Tibial artery (tissue), 4 donors: ENCODE measurements at regions not wholly inside any gene's neighbourhood (a gene's known extent, or its start where the extent isn't known, plus 50 kb on each side); places are given as distances from the start of the nearest gene placed in this dataset.

Source experiments
- DNase-seq, 2 donors: peaks; one replicate each; pipeline ENCODE4 v3.0.0-alpha.2; 2019
- H3K27ac ChIP-seq, 2 donors: fragments of 200-600 bp; sonication (generic) in 1 of 2; 1 replicate in 1 of 2; 2 replicates in 1 of 2; pipeline ENCODE4 v1.5.1; 2018 to 2019; ENCODE audit warnings: mild to moderate bottlenecking in 1 of 2
- H3K27me3 ChIP-seq, 2 donors: fragments of 200-600 bp; sonication (generic) in 1 of 2; one replicate each; pipeline versions ENCODE4 v1.5.1 to v1.6.0; 2016 to 2019
- H3K36me3 ChIP-seq, 3 donors: fragments of 200-600 bp; sonication (generic) in 2 of 3; one replicate each; pipeline ENCODE4 v1.5.1; 2016 to 2019; ENCODE audit warnings: mild to moderate bottlenecking in 2 of 3
- H3K4me1 ChIP-seq, 4 donors: fragments of 200-600 bp; sonication (generic) in 2 of 4; 1 replicate in 3 of 4; 2 replicates in 1 of 4; pipeline ENCODE4 v1.5.1; 2016 to 2019
- H3K4me3 ChIP-seq, 2 donors: fragments of 200-600 bp; sonication (generic) in 1 of 2; 1 replicate in 1 of 2; 2 replicates in 1 of 2; pipeline ENCODE4 v1.5.1; 2018 to 2019; ENCODE audit warnings: mild to moderate bottlenecking in 2 of 2
- H3K9me3 ChIP-seq, 3 donors: fragments of 200-600 bp; sonication (generic) in 1 of 3; one replicate each; pipeline ENCODE4 v1.5.1; 2016 to 2019
- CTCF ChIP-seq, 2 experiments: fragments of 200-600 bp in 1 of 2; fragments of 450-650 bp in 1 of 2; IDR thresholded peaks; one replicate each; pipeline ENCODE4 v1.5.1; 2017 to 2019; ENCODE audit warnings: antibody characterized with exemption in 2 of 2, mild to moderate bottlenecking in 1 of 2, moderate library complexity in 1 of 2
- intact Hi-C: fragments of 100-400 bp; cut with DNase I; formaldehyde crosslinking; loops from one replicate; pipeline ENCODE4 v1.15.0; 2023; ENCODE audit warnings: low total_unique reads

GRCh38 chr13:34357435-34358232 lies 539.7 kb downstream of the RFC3 start:
- no peak for TF ChIP-seq CTCF (IDR thresholded peaks at IDR 0.05)
- Histone ChIP-seq H3K36me3 (no peaks in the 10 kb centered on the region), H3K4me3 (no peak overlapping the region), H3K4me1 (peaks cover 0 to 31% (median 11%) of the 10 kb centered on the region in 4 donors), H3K27ac (peak overlapping the region; percentile 22 to 45), H3K27me3 (no peaks in the 10 kb centered on the region), H3K9me3 (no peaks in the 10 kb centered on the region)
- peak in 1 of 2 donors; percentile 23 for DNase-seq
- intact Hi-C loops: no loop called here

DNA sequence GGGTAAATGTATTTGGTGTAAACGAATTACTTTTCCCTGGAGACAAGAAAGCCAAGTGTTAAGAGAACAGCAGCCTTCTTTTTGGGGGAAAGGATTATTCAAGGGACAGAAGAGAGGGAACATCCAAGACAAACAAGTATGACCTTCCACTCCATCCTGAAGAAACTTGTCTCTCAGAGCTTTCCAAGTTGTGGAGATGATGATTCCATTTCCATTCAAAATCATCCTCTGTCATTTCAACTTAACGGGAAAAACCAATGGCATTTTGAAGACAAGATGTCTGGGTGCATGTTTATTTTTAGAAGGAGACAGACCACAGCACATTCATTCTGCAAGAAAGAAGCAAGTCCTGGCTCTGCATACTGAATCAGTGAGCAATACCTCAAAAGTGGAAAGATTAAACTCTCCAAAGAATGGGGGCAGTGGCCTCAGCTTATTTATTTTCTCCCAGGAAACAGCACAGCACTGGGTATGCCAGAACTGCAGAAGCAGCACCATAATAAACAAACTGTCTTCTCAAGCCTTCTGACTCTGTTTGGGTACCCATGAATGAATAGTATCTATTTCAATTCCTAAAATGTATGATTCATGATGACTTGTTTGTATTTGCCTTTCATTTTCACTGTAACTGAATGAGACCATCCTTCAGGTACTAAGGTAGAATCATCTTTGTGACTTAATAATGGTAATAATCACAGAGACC lies 541.0 kb downstream of the RFC3 start:
- Histone ChIP-seq H3K27ac (peak overlapping the region in 1 of 2 donors; percentile 55), H3K36me3 (no peaks in the 10 kb centered on the region), H3K9me3 (no peaks in the 10 kb centered on the region), H3K4me3 (no peak overlapping the region), H3K4me1 (peaks cover 0 to 31% (median 11%) of the 10 kb centered on the region in 4 donors), H3K27me3 (no peaks in the 10 kb centered on the region)
- TF ChIP-seq CTCF (IDR thresholded peaks at IDR 0.05): no peak
- intact Hi-C loops: no loop called here
- DNase-seq: no peak

GRCh38 chr13:34360702-34361101 lies 542.8 kb downstream of the RFC3 start:
- no peaks in the 10 kb centered on the region for H3K36me3 ChIP-seq
- intact Hi-C loops: no loop called here
- no peak for DNase-seq
- H3K27ac ChIP-seq: no peak overlapping the region
- peaks cover 0 to 31% (median 11%) of the 10 kb centered on the region in 4 donors for H3K4me1 ChIP-seq
- no peak for TF ChIP-seq CTCF (IDR thresholded peaks at IDR 0.05)
- no peak overlapping the region for H3K4me3 ChIP-seq
- no peaks in the 10 kb centered on the region for H3K9me3 ChIP-seq
- no peaks in the 10 kb centered on the region for H3K27me3 ChIP-seq

GRCh38 chr13:34361560-34361959 lies 543.6 kb downstream of the RFC3 start:
- Histone ChIP-seq H3K9me3 (peaks cover 0 to 3% (median 0%) of the 10 kb centered on the region in 3 donors), H3K36me3 (no peaks in the 10 kb centered on the region), H3K4me3 (no peak overlapping the region), H3K27me3 (no peaks in the 10 kb centered on the region), H3K27ac (no peak overlapping the region), H3K4me1 (peaks cover 0 to 29% (median 11%) of the 10 kb centered on the region in 4 donors)
- no peak for TF ChIP-seq CTCF (IDR thresholded peaks at IDR 0.05)
- no peak for DNase-seq
- intact Hi-C loops: no loop called here

GRCh38 chr13:34363266-34363665 lies 545.3 kb downstream of the RFC3 start:
- Histone ChIP-seq H3K27me3 (no peaks in the 10 kb centered on the region), H3K9me3 (peaks cover 0 to 7% (median 0%) of the 10 kb centered on the region in 3 donors), H3K4me3 (no peak overlapping the region), H3K4me1 (peaks cover 0 to 12% (median under 1%) of the 10 kb centered on the region in 4 donors), H3K36me3 (no peaks in the 10 kb centered on the region), H3K27ac (no peak overlapping the region)
- intact Hi-C loops: no loop called here
- DNase-seq: no peak
- TF ChIP-seq CTCF (IDR thresholded peaks at IDR 0.05): no peak
